AG04449 (cell line): ENCODE measurements at regions not wholly inside any gene's neighbourhood (a gene's known extent, or its start where the extent isn't known, plus 50 kb on each side); places are given as distances from the start of the nearest gene placed in this dataset.
"Not testable (repeated sequence)": the region's sequence is repeated elsewhere in the genome, so short reads cannot be mapped to it uniquely, and the experiment has no call there.

Source experiments
- CTCF ChIA-PET: fragments of 350-600 bp; formaldehyde crosslinking; extraction: SDS; loops from one replicate; lab custom pipeline; 2021; ENCODE audit warnings: antibody characterized with exemption; lab: Yijun Ruan, JAX
- POLR2A ChIA-PET: fragments of 400-600, 350-600 bp; formaldehyde crosslinking; extraction: SDS; loops from one replicate; lab custom pipeline; 2020; ENCODE audit warnings: antibody characterized with exemption, inconsistent platforms; lab: Yijun Ruan, JAX
- DNase-seq: peaks from one replicate; pipeline ENCODE4 v3.0.0-alpha.2; 2010; ENCODE audit warnings: low read depth, low spot score
- H3K4me3 ChIP-seq: 2 replicates; pipeline ENCODE4 v1.5.1; 2011; ENCODE audit warnings: low read depth, mild to moderate bottlenecking, control low read depth, low read length
- CTCF ChIP-seq: IDR thresholded peaks from one replicate; pipeline ENCODE4 v1.5.1; 2011; ENCODE audit warnings: mild to moderate bottlenecking, moderate library complexity, low read length, control low read depth, inconsistent platforms; ENCODE audit not compliant: insufficient read depth; ENCODE audit errors: missing control alignments

GRCh38 chr5:136590581-136590980 lies 225.2 kb upstream of the TRPC7 start:
- ChIA-PET POLR2A (no interaction called here), CTCF (no interaction called here)
- TF ChIP-seq CTCF: no peak
- no peak overlapping the region for H3K4me3 ChIP-seq
- no peak for DNase-seq

- no peak for DNase-seq
- no peak overlapping the region for H3K4me3 ChIP-seq
- TF ChIP-seq CTCF: no peak
- ChIA-PET POLR2A (no interaction called here), CTCF (no interaction called here)
Measured at GRCh38 chr5:136586196-136586595, 220.9 kb upstream of the TRPC7 start.

GRCh38 chr5:136584474-136584873 lies 219.1 kb upstream of the TRPC7 start:
- H3K4me3 ChIP-seq: no peak overlapping the region
- ChIA-PET POLR2A (no interaction called here), CTCF (no interaction called here)
- DNase-seq: no peak
- no peak for TF ChIP-seq CTCF

GRCh38 chr5:136579238-136579637 lies 213.9 kb upstream of the TRPC7 start:
- no peak overlapping the region for H3K4me3 ChIP-seq
- no peak for TF ChIP-seq CTCF
- ChIA-PET CTCF (interaction anchor here (1.0 kb wide), 1 partner anchor 107 kb away, joined by 3 read pairs; no protein-coding TSS in a partner anchor), POLR2A (no interaction called here)
- no peak for DNase-seq

GRCh38 chr5:136569875-136570274 lies 204.5 kb upstream of the TRPC7 start:
- H3K4me3 ChIP-seq, CTCF ChIA-PET, POLR2A ChIA-PET, DNase-seq: not testable (repeated sequence)

- DNase-seq, H3K4me3 ChIP-seq, CTCF ChIA-PET, POLR2A ChIA-PET: not testable (repeated sequence)
Measured at GRCh38 chr5:136565457-136565856, 200.1 kb upstream of the TRPC7 start.

GRCh38 chr5:136565050-136565449 lies 199.7 kb upstream of the TRPC7 start:
- CTCF ChIA-PET, H3K4me3 ChIP-seq, POLR2A ChIA-PET, DNase-seq: not testable (repeated sequence)

- DNase-seq, CTCF ChIA-PET, H3K4me3 ChIP-seq, POLR2A ChIA-PET: not testable (repeated sequence)
Measured at GRCh38 chr5:136564431-136564830, 199.1 kb upstream of the TRPC7 start.

GRCh38 chr5:136563489-136563888 lies 198.1 kb upstream of the TRPC7 start:
- ChIA-PET POLR2A (no interaction called here), CTCF (no interaction called here)
- no peak overlapping the region for H3K4me3 ChIP-seq
- no peak for TF ChIP-seq CTCF
- no peak for DNase-seq
